IMR-90 (cell line): ENCODE measurements at regions not wholly inside any gene's neighbourhood (a gene's known extent, or its start where the extent isn't known, plus 50 kb on each side); places are given as distances from the start of the nearest gene placed in this dataset.

Experiments used
- ATAC-seq: fragments of 200-7000 bp; cut with Tn5 transposase; 2 replicates; pipeline ENCODE4 v1.9.1; 2020; ENCODE audit warnings: low read depth, mild to moderate bottlenecking, moderate library complexity
- BruUV-seq: library from RNA; stranded (reverse); fragments of 400-500 nt; replicated peaks from 2 replicates; lab custom pipeline; 2021; lab: Mats Ljungman, UMichigan
- CTCF ChIA-PET: fragments of 300-600 bp; formaldehyde crosslinking; extraction: SDS; loops from one replicate; lab custom pipeline; 2021; ENCODE audit warnings: antibody characterized with exemption; lab: Yijun Ruan, JAX
- POLR2A ChIA-PET: fragments of 300-600 bp; sonication (Branson Sonifier 250); formaldehyde crosslinking; loops from one replicate; lab custom pipeline; 2022; ENCODE audit warnings: antibody characterized with exemption; ENCODE audit not compliant: unreplicated experiment; lab: Charles Lee
- DNase-seq: peaks from one replicate; pipeline ENCODE4 v3.0.0; 2013
- H2AFZ ChIP-seq: replicated peaks from 2 replicates; pipeline ENCODE3; 2013; ENCODE audit warnings: low read length, mild to moderate bottlenecking; ENCODE audit not compliant: poor library complexity
- H2AK5ac ChIP-seq: 2 replicates; pipeline ENCODE4 v1.6.1; 2013; ENCODE audit warnings: low read depth, low read length, inconsistent platforms
- H2AK9ac ChIP-seq: replicated peaks from 2 replicates; pipeline ENCODE3; 2013; ENCODE audit warnings: mild to moderate bottlenecking, low read depth, low read length, moderate library complexity; ENCODE audit not compliant: poor library complexity
- H2BK120ac ChIP-seq: 2 replicates; pipeline ENCODE4 v1.6.1; 2013; ENCODE audit warnings: low read depth, low read length, inconsistent platforms
- H2BK15ac ChIP-seq: 3 replicates; pipeline ENCODE4 v1.6.1; 2013; ENCODE audit warnings: low read depth, low read length, inconsistent platforms
- H2BK20ac ChIP-seq: 2 replicates; pipeline ENCODE4 v1.6.1; 2013; ENCODE audit warnings: low read depth, mild to moderate bottlenecking, inconsistent platforms, low read length, moderate library complexity
- H2BK5ac ChIP-seq: 2 replicates; pipeline ENCODE4 v1.6.1; 2013; ENCODE audit warnings: mild to moderate bottlenecking, low read depth, low read length, inconsistent platforms; ENCODE audit not compliant: poor library complexity, severe bottlenecking
- H3K14ac ChIP-seq: replicated peaks from 2 replicates; pipeline ENCODE4 v1.6.1; 2013; ENCODE audit warnings: low read depth, low read length, inconsistent platforms
- H3K18ac ChIP-seq: 2 replicates; pipeline ENCODE4 v1.6.1; 2013; ENCODE audit warnings: low read depth, low read length, control low read depth
- H3K23ac ChIP-seq: 2 replicates; pipeline ENCODE4 v1.6.1; 2013; ENCODE audit warnings: low read depth, low read length, inconsistent platforms
- H3K27ac ChIP-seq: 2 replicates; pipeline ENCODE4 v1.5.1; 2013; ENCODE audit warnings: mild to moderate bottlenecking, control low read depth, low read length; ENCODE audit not compliant: insufficient read depth
- H3K27me3 ChIP-seq: 2 replicates; pipeline ENCODE4 v1.6.1; 2013; ENCODE audit warnings: low read length; ENCODE audit not compliant: control insufficient read depth, insufficient read depth
- H3K36me3 ChIP-seq: 2 replicates; pipeline ENCODE4 v1.6.1; 2013; ENCODE audit warnings: low read length, mixed read lengths; ENCODE audit not compliant: control insufficient read depth, insufficient read depth
- H3K4ac ChIP-seq: 2 replicates; pipeline ENCODE4 v1.6.1; 2013; ENCODE audit warnings: low read depth, low read length, inconsistent platforms
- H3K4me1 ChIP-seq: 2 replicates; pipeline ENCODE4 v1.6.1; 2013; ENCODE audit warnings: low read length, mixed read lengths; ENCODE audit not compliant: control insufficient read depth, insufficient read depth
- H3K4me2 ChIP-seq: 2 replicates; pipeline ENCODE4 v1.6.1; 2013; ENCODE audit warnings: low read depth, mild to moderate bottlenecking, control low read depth, low read length, moderate library complexity
- H3K4me3 ChIP-seq: 2 replicates; pipeline ENCODE4 v1.5.1; 2013; ENCODE audit warnings: low read depth, mild to moderate bottlenecking, control low read depth, low read length, moderate library complexity; ENCODE audit not compliant: insufficient read depth
- H3K56ac ChIP-seq: 2 replicates; pipeline ENCODE4 v1.6.1; 2013; ENCODE audit warnings: low read length, inconsistent platforms; ENCODE audit not compliant: insufficient read depth; ENCODE audit errors: extremely low read depth
- H3K79me1 ChIP-seq, 2 experiments: 2 replicates each; pipeline ENCODE4 v1.6.1; 2013; ENCODE audit warnings: low read length in 2 of 2, inconsistent platforms in 1 of 2, low read depth in 1 of 2
- H3K9ac ChIP-seq: 2 replicates; pipeline ENCODE4 v1.6.1; 2013; ENCODE audit warnings: low read depth, low read length, control low read depth
- H3K9me1 ChIP-seq: 2 replicates; pipeline ENCODE4 v1.6.1; 2013; ENCODE audit warnings: low read length, inconsistent platforms; ENCODE audit not compliant: insufficient read depth
- H3K9me3 ChIP-seq: 2 replicates; pipeline ENCODE4 v1.6.1; 2013; ENCODE audit warnings: low read length; ENCODE audit not compliant: control insufficient read depth, insufficient read depth
- H4K20me1 ChIP-seq: 2 replicates; pipeline ENCODE4 v1.6.1; 2013; ENCODE audit warnings: low read length, inconsistent platforms; ENCODE audit not compliant: insufficient read depth
- H4K5ac ChIP-seq: 2 replicates; pipeline ENCODE4 v1.6.1; 2013; ENCODE audit warnings: mild to moderate bottlenecking, low read depth, low read length, control low read depth
- H4K8ac ChIP-seq, 2 experiments: 2 replicates each; pipeline ENCODE4 v1.6.1; 2013; ENCODE audit warnings: low read depth in 2 of 2, low read length in 2 of 2, control low read depth in 1 of 2, inconsistent platforms in 1 of 2
- H4K91ac ChIP-seq: 2 replicates; pipeline ENCODE4 v1.6.1; 2013; ENCODE audit warnings: low read depth, low read length, inconsistent platforms; ENCODE audit not compliant: insufficient read depth
- BHLHE40 ChIP-seq: fragments of 150-350 bp; IDR thresholded peaks from 2 replicates; pipeline ENCODE4 v1.6.1; 2016; ENCODE audit warnings: mild to moderate bottlenecking, low read depth, low read length
- MAFK ChIP-seq: IDR thresholded peaks from 2 replicates; pipeline ENCODE4 v1.6.1; 2012; ENCODE audit warnings: low read depth, low read length, improper control_type of control experiment
- RFX5 ChIP-seq: IDR thresholded peaks from 2 replicates; pipeline ENCODE4 v1.8.0; 2012; ENCODE audit warnings: low read depth, mild to moderate bottlenecking, low read length, moderate library complexity
- WGBS, 2 experiments: methylation state at CpG; one replicate each; pipeline versions ENCODE4 v1.1.5 to v1.1.7; 2013; ENCODE audit warnings: missing lambda C conversion rate in 2 of 2; ENCODE audit not compliant: insufficient read length in 1 of 2; ENCODE audit errors: extremely low coverage in 2 of 2; 5-methylcytosine and 5-hydroxymethylcytosine counted together
- dilution Hi-C: fragments of 300-500 bp; cut with HindIII; formaldehyde crosslinking; loops from one replicate; pipeline ENCODE4 v1.14.3; 2018; ENCODE audit warnings: low sequenced_read_pairs; ENCODE audit not compliant: unreplicated experiment
- in situ Hi-C: fragments of 300-500 bp; cut with MboI; formaldehyde crosslinking; loops from 3 replicates; pipeline ENCODE4 v1.14.3; 2019; ENCODE audit warnings: low sequenced_read_pairs, inconsistent platforms, mixed read lengths
- intact Hi-C: fragments of 100-400 bp; cut with micrococcal nuclease; formaldehyde crosslinking; loops from 2 replicates; pipeline ENCODE4 v1.10.0; 2022

GRCh38 chr1:78814176-78814575 lies 164.5 kb downstream of the IFI44 start:
- H3K9ac ChIP-seq: no peak overlapping the region
- no peak overlapping the region for H2BK15ac ChIP-seq
- no peak overlapping the region for H3K4me3 ChIP-seq
- no peak overlapping the region for H2BK120ac ChIP-seq
- H3K27me3 ChIP-seq: no peaks in the 10 kb centered on the region
- ATAC-seq: no peak
- TF ChIP-seq BHLHE40 (no peak), MAFK (peak; percentile 95), RFX5 (no peak)
- no peak overlapping the region for H2AFZ ChIP-seq
- no TSS peak for BruUV-seq
- in situ Hi-C loops (loop anchor here (25.0 kb wide), 1 partner anchor 1373 kb away; no protein-coding TSS in a partner anchor), intact Hi-C loops (no loop called here), dilution Hi-C loops (no loop called here)
- H3K9me1 ChIP-seq: no peaks in the 10 kb centered on the region
- no peak overlapping the region for H3K4ac ChIP-seq
- H3K14ac ChIP-seq: no peak overlapping the region
- no CpG with 5 or more reads among the region's 1 CpG for WGBS, 2 experiments
- H2AK5ac ChIP-seq: no peak overlapping the region
- H4K20me1 ChIP-seq: no peaks in the 10 kb centered on the region
- no peak overlapping the region for H2BK20ac ChIP-seq
- H3K79me1 ChIP-seq: no peaks in the 10 kb centered on the region
- H3K4me2 ChIP-seq: no peak overlapping the region
- H3K9me3 ChIP-seq: no peaks in the 10 kb centered on the region
- POLR2A ChIA-PET: no interaction called here
- H3K36me3 ChIP-seq: no peaks in the 10 kb centered on the region
- no peak overlapping the region for H4K91ac ChIP-seq
- no peak overlapping the region for H3K27ac ChIP-seq
- DNase-seq: no peak
- CTCF ChIA-PET: interaction anchor here (0.9 kb wide), 1 partner anchor 12 kb away, joined by 3 read pairs; no protein-coding TSS in a partner anchor
- no peaks in the 10 kb centered on the region for H3K4me1 ChIP-seq
- H3K23ac ChIP-seq: no peak overlapping the region
- H4K8ac ChIP-seq: no peak overlapping the region
- H4K5ac ChIP-seq: no peak overlapping the region
- H2AK9ac ChIP-seq: no peak overlapping the region
- H3K56ac ChIP-seq: no peak overlapping the region
- H2BK5ac ChIP-seq: no peak overlapping the region
- H3K18ac ChIP-seq: no peak overlapping the region
